Tongue (tissue), 1 donor: ENCODE measurements at regions not wholly inside any gene's neighbourhood (a gene's known extent, or its start where the extent isn't known, plus 50 kb on each side); places are given as distances from the start of the nearest gene placed in this dataset.
"Not testable (repeated sequence)": the region's sequence is repeated elsewhere in the genome, so short reads cannot be mapped to it uniquely, and the experiment has no call there.

Source experiments
- DNase-seq: peaks from one replicate; pipeline ENCODE4 v3.0.0-alpha.2; 2015

DNA sequence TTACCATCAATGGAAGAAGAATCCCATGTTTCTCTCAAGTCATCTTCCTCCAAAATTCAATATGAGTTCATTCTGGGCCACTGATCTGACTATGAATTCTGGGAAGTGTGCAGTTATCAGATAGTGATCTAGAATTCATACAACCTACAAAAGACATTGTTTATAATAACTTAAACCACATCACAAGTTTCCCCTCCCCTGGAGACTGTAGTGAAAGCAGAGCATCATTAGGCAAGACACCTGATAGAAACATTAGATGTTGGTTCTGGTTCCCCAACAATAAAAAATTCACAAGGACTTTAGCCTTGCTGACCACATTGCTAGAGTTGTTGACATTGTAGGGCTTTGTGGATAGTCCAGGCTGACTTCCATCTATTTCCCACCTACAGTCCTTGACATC lies 506.4 kb upstream of the JAG1 start:
- no peak for DNase-seq

GRCh38 chr20:11181129-11181528 lies 507.3 kb upstream of the JAG1 start:
- DNase-seq, result not testable (repeated sequence)

GRCh38 chr20:11181966-11182365 lies 508.2 kb upstream of the JAG1 start:
- no peak for DNase-seq

- DNase-seq, result no peak
Observed at GRCh38 chr20:11182720-11183119, 508.9 kb upstream of the JAG1 start.

DNA sequence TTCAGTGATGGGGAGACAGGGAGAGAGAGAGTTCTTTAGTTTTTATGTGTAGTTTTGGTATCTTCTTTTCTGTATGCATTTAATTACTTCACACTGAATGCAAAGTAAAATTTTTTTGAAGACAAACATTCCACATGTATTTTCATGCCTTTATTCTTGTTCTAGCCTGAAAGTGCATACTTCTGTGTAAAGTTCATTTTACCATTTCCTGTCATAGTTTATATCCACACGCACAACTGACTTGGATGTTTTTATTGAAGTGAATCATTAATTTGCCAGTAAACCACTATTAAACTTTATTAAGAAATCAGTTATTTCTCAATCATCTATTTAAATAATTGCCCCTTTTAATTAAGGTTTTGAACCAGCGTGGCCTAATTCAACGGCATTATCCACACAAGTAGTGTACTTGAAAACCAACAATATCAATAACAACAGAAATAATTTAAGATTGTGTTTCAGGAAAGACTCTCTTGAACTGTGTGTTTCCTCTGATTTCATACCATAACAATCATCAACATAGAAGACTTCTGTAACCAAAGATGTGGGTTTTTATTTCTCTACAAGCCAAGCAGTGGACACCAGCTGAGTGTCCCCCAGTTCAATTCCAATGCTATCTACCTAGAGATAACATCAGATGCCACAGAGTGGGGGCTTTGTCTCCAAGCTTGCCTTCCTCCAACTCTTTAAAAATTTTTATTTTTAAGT lies 512.7 kb upstream of the JAG1 start:
- DNase-seq, result no peak

GRCh38 chr20:11188843-11189603 lies 515.2 kb upstream of the JAG1 start:
- no peak for DNase-seq

DNA sequence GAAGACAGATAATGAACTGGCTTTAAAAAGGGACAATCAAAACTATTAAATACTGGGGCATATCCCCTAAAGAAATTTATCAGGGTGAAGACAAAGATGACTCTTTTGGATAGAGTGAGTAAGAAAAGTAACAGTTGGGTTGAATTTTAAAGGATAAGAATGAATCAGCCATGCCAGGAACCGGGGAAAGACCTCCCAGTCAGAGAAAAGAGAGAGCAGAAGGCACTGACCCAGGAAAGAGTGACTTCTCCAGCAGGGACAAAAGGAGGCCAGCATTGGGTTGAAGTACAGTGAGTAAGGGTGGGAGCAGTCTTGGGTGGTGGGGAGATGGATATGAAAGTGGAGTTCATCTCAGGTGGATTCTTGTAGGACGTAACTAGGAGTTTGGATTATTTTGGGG lies 516.9 kb upstream of the JAG1 start:
- no peak for DNase-seq

DNA sequence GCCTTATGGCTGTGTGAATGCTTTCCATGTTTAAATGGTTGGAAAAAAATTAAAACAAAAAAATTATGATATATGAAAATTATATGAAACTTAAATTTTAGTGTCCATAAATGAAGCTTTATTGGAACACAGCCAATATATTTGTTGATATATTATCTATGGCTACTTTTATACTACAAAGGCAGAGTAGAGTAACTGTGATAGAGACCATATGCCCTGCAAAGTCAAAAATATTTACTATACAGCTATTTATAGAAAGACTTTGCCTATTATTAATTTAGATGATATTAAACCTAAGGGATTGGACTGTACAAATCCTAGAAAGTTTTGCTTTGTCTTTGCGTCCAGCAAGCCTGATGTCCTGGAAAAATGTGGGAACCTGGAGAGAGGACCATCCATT lies 518.3 kb upstream of the JAG1 start:
- DNase-seq, result no peak

- DNase-seq, result no peak
Observed at GRCh38 chr20:11193241-11193640, 519.4 kb upstream of the JAG1 start.

DNA sequence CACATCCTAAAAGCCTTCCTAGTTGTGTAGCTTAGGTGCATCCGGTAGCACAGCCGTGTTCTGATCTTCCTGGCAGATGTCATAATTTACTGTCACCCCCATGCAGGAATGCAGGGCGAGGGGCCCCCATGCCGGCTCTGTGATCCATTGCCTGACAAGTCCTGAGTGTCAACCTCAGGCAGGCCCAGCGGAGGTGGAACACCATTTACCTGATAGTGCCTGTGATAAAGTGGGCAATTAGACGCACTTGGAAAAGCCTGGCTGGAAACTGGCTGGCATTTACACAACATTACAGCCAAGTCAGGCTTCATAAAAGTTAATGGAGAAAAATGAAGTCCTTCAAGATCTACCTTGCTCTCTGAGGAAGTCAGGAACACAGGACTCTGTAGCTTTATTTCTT lies 521.4 kb upstream of the JAG1 start:
- no peak for DNase-seq

DNA sequence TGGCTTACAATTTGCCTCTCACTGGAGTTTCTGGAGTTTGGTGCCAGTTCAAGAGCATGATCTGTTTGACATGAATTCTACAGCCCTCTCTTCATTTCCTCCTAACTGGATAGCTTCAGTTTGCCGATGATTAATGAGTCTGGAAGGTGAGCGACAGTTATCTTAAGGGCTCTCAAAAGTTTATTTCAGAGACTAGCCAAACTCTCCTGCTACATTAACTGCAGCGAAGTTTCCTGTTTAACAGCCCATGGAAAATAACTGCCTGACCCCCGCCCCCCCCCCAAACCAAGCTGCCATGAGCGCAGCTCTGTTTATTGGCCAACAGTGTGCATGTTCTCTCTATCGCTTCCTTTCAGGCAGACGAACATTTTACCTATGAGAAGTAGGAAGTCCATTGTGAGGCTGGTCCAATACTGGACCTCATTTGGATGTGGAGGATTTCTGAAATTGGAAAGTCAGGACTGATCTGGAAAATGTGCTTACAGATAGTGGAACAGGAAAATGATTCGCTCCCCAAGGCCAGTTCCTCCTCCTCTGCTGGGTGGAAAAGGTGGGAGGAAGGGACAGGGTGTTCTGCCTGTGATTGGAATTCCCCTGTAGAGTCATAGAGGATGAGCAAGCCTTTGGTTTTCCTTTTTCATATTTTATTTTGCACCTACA lies 522.2 kb upstream of the JAG1 start:
- DNase-seq, result no peak

- no peak for DNase-seq
Observed at GRCh38 chr20:11197851-11198250, 524.1 kb upstream of the JAG1 start.

GRCh38 chr20:11200423-11200822 lies 526.6 kb upstream of the JAG1 start:
- DNase-seq, result no peak

DNA sequence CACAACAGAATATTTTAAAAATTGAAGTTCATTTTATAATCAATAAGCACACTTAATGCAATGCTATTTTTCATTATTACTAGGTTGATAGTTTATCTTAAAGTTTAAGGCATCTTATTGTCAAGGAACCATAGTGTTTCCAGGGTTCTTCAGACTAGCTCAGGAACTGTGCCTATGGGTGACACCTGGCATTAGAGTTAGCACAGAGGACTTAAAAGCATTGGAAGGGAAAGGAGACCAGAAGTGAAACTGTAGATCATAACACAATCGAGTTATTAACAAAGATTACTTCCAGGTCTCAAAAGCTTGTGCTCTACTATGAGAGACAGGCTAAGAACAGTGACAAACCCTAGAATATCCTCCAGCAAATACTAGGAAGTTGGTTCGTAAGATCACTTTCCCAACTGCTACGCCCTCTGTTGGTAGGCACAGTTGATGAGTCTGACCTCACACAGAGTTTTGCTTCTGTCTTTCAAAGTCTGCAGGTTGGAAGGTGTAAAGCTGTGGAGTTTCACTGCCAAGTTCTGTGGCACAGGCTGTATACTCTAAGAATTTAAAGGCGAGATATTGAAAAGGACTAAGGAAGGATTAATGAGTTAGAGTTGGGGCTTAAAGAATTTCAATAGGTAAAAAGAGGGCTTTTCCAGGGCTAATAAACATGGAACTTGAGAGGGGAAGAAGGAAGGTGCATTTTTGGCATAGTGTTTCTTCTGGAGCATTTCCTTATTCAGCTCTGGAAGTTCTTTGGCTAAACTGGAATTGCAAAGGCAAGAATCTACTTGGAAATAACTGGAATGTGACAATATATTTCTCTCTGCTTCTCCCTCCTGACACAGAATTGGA lies 531.3 kb upstream of the JAG1 start:
- peak; percentile 71 for DNase-seq

GRCh38 chr20:11205769-11206362 lies 532.1 kb upstream of the JAG1 start:
- DNase-seq, result peak; percentile 31

DNA sequence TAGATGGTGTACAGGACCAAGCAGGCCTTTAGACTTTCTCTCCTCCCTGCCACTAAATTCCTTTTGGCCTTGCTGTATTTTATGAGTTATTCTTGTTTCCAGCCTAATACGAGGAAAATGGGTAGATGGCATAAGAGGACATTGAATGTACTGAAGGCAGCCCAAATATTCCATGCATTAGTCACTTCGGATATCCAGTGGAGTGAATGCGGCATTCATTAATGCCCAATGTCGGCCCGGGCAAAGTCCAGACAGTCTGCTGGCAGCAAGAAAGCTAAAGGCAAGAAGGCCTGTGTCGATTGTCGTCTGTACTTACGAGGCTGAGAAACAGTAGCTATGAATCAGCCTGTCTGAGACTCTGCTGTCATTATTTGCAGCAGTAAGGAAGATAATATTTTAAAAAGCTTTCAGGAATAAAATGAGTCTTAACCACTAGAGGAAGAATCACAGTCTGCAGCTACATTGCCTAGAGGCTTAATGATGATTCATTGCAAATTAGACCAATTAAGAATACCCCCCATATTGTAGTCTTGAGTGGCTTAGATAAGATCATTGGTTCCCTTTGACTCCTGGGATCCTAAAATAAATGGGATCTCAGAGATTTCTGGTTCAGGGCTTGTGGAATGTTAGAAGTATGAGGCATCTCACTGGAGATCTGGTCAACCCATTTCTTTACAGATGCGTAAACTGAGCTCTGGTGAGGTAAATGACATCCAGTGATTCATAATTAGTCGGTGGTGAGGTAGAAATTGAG lies 534.1 kb upstream of the JAG1 start:
- DNase-seq, result no peak

GRCh38 chr20:11210611-11211010 lies 536.8 kb upstream of the JAG1 start:
- DNase-seq, result no peak

DNA sequence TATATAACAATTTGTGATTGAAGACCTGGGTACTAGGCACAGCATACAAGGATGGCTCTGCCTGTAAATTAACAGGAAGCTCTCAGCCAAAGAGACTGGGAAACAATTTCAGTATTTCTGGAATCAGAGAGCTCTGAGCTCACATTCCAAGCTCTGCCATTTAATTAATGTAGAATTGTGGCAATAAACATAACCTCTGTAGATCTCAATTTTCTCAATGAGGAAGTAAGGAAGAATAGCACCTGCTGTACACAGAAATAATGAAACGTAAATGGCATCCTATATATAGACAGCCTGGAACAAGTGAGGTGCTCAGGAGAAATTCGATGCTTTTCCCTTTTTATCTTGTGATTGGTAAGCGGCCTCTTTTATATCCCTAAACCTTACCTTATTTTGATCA lies 538.5 kb upstream of the JAG1 start:
- DNase-seq, result no peak

DNA sequence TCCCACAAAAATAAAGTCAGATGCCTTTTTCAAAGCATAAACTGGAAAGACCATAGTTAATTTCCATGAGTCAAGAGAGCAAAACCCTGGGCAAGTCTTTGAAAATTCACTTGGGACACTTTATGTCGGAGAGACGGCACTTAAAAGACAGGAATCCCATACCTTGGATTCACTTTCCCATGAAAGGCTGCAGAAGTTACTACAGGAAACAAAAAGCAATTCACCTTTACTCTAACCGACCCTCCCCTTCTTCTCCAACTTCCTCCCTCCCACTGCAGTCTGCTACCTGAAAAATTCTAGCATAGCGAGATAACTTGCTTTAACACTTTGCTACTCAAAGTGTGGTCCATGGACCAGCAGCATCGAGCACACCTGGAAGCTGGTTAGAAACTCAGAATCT lies 539.1 kb upstream of the JAG1 start:
- no peak for DNase-seq

GRCh38 chr20:11214256-11214840 lies 540.5 kb upstream of the JAG1 start:
- no peak for DNase-seq
